ENCODE measurements at regions not wholly inside any gene's neighbourhood (a gene's known extent, or its start where the extent isn't known, plus 50 kb on each side); places are given as distances from the start of the nearest gene placed in this dataset.
"Not testable (repeated sequence)": the region's sequence is repeated elsewhere in the genome, so short reads cannot be mapped to it uniquely, and the experiment has no call there.

- no peaks in the 10 kb centered on the region for H3K9me3 ChIP-seq (ENCODE audit: control insufficient read depth, insufficient read depth, low read length)
- H3K27ac ChIP-seq (ENCODE audit: low read depth, low read length), result peak overlapping the region; percentile 70
- H3K36me3 ChIP-seq (ENCODE audit: control insufficient read depth, insufficient read depth, low read length), result no peaks in the 10 kb centered on the region
- peaks cover 91% of the 10 kb centered on the region for H3K4me1 ChIP-seq (ENCODE audit: control insufficient read depth, insufficient read depth, low read length)
- no peak overlapping the region for H3K9ac ChIP-seq (ENCODE audit: low read depth, low read length)
- no peaks in the 10 kb centered on the region for H3K27me3 ChIP-seq (ENCODE audit: control insufficient read depth, insufficient read depth, low read length)
- H3K4me3 ChIP-seq (ENCODE audit: low read depth, low read length), result 0 out of 2 replicates have a peak overlapping the region, but pooled peaks have one; percentile 18
Measured at GRCh38 chr9:110125207-110125751, 82.7 kb downstream of the C9orf152 start.

DNA sequence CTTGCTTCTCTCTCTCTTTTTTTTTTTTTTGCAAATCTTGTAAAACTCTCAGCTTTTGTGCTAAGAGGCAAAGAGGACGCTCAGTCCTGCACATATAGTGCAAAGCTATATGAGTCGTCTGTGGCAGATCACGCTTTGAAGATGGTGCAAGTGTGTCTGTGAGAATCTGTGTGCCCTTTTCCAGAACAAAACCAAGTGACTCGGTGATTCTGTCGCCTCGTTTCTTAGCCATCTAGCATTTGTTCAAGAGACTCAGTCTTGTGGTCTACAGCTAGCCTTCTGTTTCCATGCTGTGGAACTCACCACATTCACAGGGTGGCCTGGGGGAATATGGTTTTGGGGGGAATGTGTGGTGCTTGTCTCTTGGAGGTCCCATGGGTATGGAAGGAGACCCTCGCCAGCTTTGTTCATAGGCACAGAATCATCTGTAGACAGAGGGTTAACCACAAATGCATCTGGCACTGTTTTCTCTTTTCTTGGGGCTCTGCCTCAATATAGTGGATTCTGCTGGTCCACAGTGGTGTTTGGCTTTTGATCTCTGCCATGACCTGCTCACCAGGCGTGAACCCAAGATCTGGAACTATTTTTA lies 82.1 kb downstream of the C9orf152 start:
- Histone ChIP-seq H3K4me3 (ENCODE audit: low read depth, low read length) (0 out of 2 replicates have a peak overlapping the region, but pooled peaks have one; percentile 18), H3K27ac (ENCODE audit: low read depth, low read length) (peak overlapping the region; percentile 70), H3K36me3 (ENCODE audit: control insufficient read depth, insufficient read depth, low read length) (no peaks in the 10 kb centered on the region), H3K27me3 (ENCODE audit: control insufficient read depth, insufficient read depth, low read length) (no peaks in the 10 kb centered on the region), H3K9ac (ENCODE audit: low read depth, low read length) (no peak overlapping the region), H3K4me1 (ENCODE audit: control insufficient read depth, insufficient read depth, low read length) (peaks cover 96% of the 10 kb centered on the region), H3K9me3 (ENCODE audit: control insufficient read depth, insufficient read depth, low read length) (no peaks in the 10 kb centered on the region)

- Histone ChIP-seq H3K36me3 (ENCODE audit: control insufficient read depth, insufficient read depth, low read length) (no peaks in the 10 kb centered on the region), H3K4me1 (ENCODE audit: control insufficient read depth, insufficient read depth, low read length) (peaks cover 96% of the 10 kb centered on the region), H3K27ac (ENCODE audit: low read depth, low read length) (no peak overlapping the region), H3K9me3 (ENCODE audit: control insufficient read depth, insufficient read depth, low read length) (no peaks in the 10 kb centered on the region), H3K9ac (ENCODE audit: low read depth, low read length) (no peak overlapping the region), H3K4me3 (ENCODE audit: low read depth, low read length) (no peak overlapping the region), H3K27me3 (ENCODE audit: control insufficient read depth, insufficient read depth, low read length) (no peaks in the 10 kb centered on the region)
Measured at GRCh38 chr9:110126499-110126941, 81.4 kb downstream of the C9orf152 start.

DNA sequence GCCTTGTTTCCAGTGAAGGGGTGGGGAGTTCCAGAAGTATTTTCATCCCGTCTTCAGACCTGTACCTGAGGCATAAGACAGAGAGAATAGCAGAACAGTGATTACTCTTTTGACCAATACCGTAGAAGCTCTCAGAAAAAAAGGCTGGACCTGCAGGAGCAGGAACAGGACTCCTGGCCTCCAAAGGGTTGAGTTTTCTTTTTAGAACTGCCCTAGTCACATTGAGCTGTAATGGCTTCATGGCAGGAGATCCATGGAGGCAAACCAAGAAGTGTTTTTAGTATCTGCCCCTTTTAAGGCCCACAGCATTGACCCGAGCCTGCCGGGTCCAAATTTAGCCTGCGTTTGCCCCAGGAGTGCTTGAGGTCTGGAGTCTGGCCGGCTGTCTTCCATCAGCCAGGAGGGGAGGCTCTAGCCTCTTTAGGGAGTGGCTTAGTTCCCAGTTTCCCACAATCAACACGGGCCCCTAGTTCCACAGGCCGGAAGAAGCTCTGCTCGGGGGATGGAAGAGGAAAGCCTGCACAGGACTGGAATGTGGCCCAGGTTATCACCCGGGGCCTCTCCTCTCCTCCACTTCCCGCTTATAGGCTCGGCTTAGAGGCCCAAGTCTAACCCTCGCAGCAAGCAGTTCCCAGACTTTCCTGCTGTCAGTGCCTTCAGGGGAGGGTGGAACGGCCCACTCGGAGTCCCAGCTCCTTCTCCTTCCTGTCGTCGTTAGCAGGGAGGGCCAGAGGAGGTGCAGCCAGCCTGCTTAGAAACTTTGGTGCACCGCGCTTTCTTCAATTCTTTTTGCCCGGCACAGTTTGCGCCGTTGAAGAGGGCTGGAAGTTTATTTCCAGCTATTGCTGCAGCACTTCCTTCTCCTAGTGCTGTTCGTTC lies 80.7 kb downstream of the C9orf152 start:
- Histone ChIP-seq H3K4me1 (ENCODE audit: control insufficient read depth, insufficient read depth, low read length) (peaks cover 96% of the 10 kb centered on the region), H3K27me3 (ENCODE audit: control insufficient read depth, insufficient read depth, low read length) (no peaks in the 10 kb centered on the region), H3K36me3 (ENCODE audit: control insufficient read depth, insufficient read depth, low read length) (no peaks in the 10 kb centered on the region), H3K9ac (ENCODE audit: low read depth, low read length) (no peak overlapping the region), H3K9me3 (ENCODE audit: control insufficient read depth, insufficient read depth, low read length) (no peaks in the 10 kb centered on the region), H3K27ac (ENCODE audit: low read depth, low read length) (peak overlapping the region; percentile 32), H3K4me3 (ENCODE audit: low read depth, low read length) (no peak overlapping the region)

DNA sequence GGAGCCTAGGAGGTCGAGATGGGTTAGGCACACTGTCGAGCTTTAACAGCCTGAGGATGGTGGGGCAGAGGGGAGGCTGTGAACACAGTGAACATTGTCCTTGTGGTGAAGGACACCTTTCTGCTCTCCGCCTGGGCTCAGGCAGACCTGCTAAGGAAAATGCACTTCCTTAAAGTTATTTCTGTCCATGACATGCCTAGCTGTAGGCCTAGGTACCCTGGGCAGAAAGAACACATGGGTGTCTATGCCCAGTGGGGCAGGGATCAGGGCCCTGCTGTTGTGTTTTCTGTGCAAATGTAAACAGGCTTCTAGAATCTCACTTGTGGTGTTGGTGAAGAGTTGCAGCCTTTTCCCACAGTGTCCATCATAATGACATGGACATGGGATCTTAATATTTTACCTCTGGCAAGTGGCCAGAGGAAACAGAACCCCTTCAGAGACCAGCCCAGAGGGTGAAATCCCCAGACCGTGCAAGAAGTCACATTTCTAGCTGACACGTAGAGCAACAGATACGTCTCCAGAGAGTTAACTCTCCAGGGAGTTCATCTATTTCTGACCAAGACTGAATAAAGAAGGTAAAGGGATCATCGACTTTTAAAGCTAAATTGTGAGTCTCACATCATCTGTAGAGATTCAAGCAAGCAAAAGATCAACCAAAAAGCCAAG lies 79.2 kb downstream of the C9orf152 start:
- Histone ChIP-seq H3K27ac (ENCODE audit: low read depth, low read length) (no peak overlapping the region), H3K4me3 (ENCODE audit: low read depth, low read length) (no peak overlapping the region)

DNA sequence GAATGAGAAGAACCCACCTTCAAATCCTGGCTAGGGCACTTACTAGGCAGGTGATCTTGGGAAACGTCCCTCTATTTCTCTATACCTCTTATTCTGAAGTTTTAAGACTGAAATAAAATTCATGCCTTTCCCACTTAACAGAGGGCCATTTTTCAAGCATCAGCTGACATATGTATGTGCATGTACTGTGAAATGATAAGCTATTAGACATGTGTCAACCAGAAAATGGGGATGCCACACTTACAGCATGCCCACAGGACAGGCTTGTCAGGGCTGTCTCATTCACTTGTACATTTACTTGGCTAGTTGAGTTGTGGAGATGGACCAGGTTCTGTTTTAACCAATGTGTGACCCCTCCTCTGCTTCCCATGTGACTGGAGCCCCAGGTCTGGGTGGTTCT lies 78.5 kb downstream of the C9orf152 start:
- H3K36me3 ChIP-seq (ENCODE audit: control insufficient read depth, insufficient read depth, low read length), result no peaks in the 10 kb centered on the region
- no peak overlapping the region for H3K4me3 ChIP-seq (ENCODE audit: low read depth, low read length)
- no peak overlapping the region for H3K27ac ChIP-seq (ENCODE audit: low read depth, low read length)
- H3K9me3 ChIP-seq (ENCODE audit: control insufficient read depth, insufficient read depth, low read length), result no peaks in the 10 kb centered on the region
- no peak overlapping the region for H3K9ac ChIP-seq (ENCODE audit: low read depth, low read length)
- peaks cover 87% of the 10 kb centered on the region for H3K4me1 ChIP-seq (ENCODE audit: control insufficient read depth, insufficient read depth, low read length)
- H3K27me3 ChIP-seq (ENCODE audit: control insufficient read depth, insufficient read depth, low read length), result no peaks in the 10 kb centered on the region

More for the DNA sequence above, 79.2 kb downstream of the C9orf152 start:
- peaks cover 92% of the 10 kb centered on the region for H3K4me1 ChIP-seq (ENCODE audit: control insufficient read depth, insufficient read depth, low read length)
- H3K36me3 ChIP-seq (ENCODE audit: control insufficient read depth, insufficient read depth, low read length), result no peaks in the 10 kb centered on the region
- H3K27me3 ChIP-seq (ENCODE audit: control insufficient read depth, insufficient read depth, low read length), result no peaks in the 10 kb centered on the region
- no peaks in the 10 kb centered on the region for H3K9me3 ChIP-seq (ENCODE audit: control insufficient read depth, insufficient read depth, low read length)
- H3K9ac ChIP-seq (ENCODE audit: low read depth, low read length), result no peak overlapping the region

DNA sequence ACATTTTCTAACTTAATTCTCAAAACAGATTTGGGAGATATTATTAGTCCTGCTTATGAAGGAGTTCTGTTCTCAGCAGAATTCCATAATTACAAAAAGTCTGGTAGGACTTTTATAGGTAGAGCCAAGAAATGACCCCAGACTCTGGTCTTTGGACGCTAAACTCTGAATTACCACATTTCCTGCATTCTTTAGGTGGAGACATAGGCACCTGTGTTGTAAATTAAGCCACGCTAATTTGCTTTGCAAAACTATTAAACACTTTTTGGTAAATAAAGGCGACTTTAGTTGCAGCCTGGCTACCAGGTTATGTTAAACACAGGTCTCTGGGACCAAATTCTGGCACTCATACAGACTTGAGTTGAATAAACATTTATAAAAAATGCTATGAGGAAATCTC lies 77.7 kb downstream of the C9orf152 start:
- peaks cover 79% of the 10 kb centered on the region for H3K4me1 ChIP-seq (ENCODE audit: control insufficient read depth, insufficient read depth, low read length)
- no peaks in the 10 kb centered on the region for H3K9me3 ChIP-seq (ENCODE audit: control insufficient read depth, insufficient read depth, low read length)
- H3K27ac ChIP-seq (ENCODE audit: low read depth, low read length), result peak overlapping the region; percentile 78
- H3K9ac ChIP-seq (ENCODE audit: low read depth, low read length), result no peak overlapping the region
- peak overlapping the region; percentile 5; the same call in 1 of the 2 replicates for H3K4me3 ChIP-seq (ENCODE audit: low read depth, low read length)
- H3K36me3 ChIP-seq (ENCODE audit: control insufficient read depth, insufficient read depth, low read length), result no peaks in the 10 kb centered on the region
- H3K27me3 ChIP-seq (ENCODE audit: control insufficient read depth, insufficient read depth, low read length), result no peaks in the 10 kb centered on the region

- Histone ChIP-seq H3K4me3 (ENCODE audit: low read depth, low read length) (0 out of 2 replicates have a peak overlapping the region, but pooled peaks have one; percentile 19), H3K27me3 (ENCODE audit: control insufficient read depth, insufficient read depth, low read length) (no peaks in the 10 kb centered on the region), H3K9me3 (ENCODE audit: control insufficient read depth, insufficient read depth, low read length) (no peaks in the 10 kb centered on the region), H3K27ac (ENCODE audit: low read depth, low read length) (peak overlapping the region; percentile 78), H3K4me1 (ENCODE audit: control insufficient read depth, insufficient read depth, low read length) (peaks cover 72% of the 10 kb centered on the region), H3K9ac (ENCODE audit: low read depth, low read length) (peak overlapping the region; percentile 15; the same call in 1 of the 2 replicates), H3K36me3 (ENCODE audit: control insufficient read depth, insufficient read depth, low read length) (0 out of 2 replicates have a peak, but pooled peaks cover 1% of the 10 kb centered on the region)
Measured at GRCh38 chr9:110130791-110131416, 77.1 kb downstream of the C9orf152 start.

DNA sequence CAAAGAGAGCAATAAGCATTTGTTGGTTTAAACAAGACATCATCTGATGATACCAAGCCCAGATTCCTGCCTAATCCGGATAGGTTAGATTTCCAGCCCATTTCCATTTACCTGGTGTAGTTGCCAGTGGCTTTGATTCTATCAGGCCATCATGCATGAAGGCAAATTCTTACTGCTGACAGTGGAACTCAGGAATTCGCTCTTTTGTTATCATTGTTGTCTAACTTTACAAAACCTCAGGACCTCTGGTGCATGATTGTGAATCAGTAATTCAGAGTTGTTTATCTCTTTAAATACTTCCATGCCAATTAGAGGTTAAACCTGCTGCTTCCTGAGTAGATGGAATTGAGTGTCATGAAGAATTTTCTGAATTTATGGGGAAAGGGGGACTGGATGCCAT lies 76.5 kb downstream of the C9orf152 start:
- H3K27ac ChIP-seq (ENCODE audit: low read depth, low read length), result peak overlapping the region; percentile 78
- H3K4me1 ChIP-seq (ENCODE audit: control insufficient read depth, insufficient read depth, low read length), result peaks cover 66% of the 10 kb centered on the region

DNA sequence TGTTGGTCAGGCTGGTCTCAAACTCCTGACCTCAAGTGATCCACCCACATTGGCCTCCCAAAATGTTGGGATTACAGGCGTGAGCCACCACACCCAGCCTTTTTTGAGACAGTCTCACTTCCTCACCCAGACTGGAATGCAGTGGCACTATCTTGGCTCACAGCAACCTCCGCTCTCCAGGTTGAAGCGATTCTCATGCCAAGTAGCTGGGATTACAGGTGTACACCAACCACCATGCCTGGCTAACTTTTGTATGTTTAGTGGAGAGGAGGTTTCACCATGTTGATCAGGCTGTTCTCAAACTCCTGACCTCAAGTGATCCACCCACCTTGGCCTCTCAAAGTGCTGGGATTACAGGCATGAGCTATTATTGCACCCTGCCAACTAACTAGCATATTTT lies 75.4 kb downstream of the C9orf152 start:
- not testable (repeated sequence) for H3K9me3 ChIP-seq (ENCODE audit: control insufficient read depth, insufficient read depth, low read length); H3K27ac ChIP-seq (ENCODE audit: low read depth, low read length); H3K27me3 ChIP-seq (ENCODE audit: control insufficient read depth, insufficient read depth, low read length); H3K4me3 ChIP-seq (ENCODE audit: low read depth, low read length); H3K9ac ChIP-seq (ENCODE audit: low read depth, low read length)
- H3K4me1 ChIP-seq (ENCODE audit: control insufficient read depth, insufficient read depth, low read length), result peaks cover 56% of the 10 kb centered on the region
- peaks cover 17% of the 10 kb centered on the region for H3K36me3 ChIP-seq (ENCODE audit: control insufficient read depth, insufficient read depth, low read length)

More for the DNA sequence above, 76.5 kb downstream of the C9orf152 start:
- peaks cover 7% of the 10 kb centered on the region for H3K36me3 ChIP-seq (ENCODE audit: control insufficient read depth, insufficient read depth, low read length)
- H3K27me3 ChIP-seq (ENCODE audit: control insufficient read depth, insufficient read depth, low read length), result no peaks in the 10 kb centered on the region
- 0 out of 2 replicates have a peak overlapping the region, but pooled peaks have one; percentile 19 for H3K4me3 ChIP-seq (ENCODE audit: low read depth, low read length)
- no peaks in the 10 kb centered on the region for H3K9me3 ChIP-seq (ENCODE audit: control insufficient read depth, insufficient read depth, low read length)
- peak overlapping the region; percentile 15; the same call in 1 of the 2 replicates for H3K9ac ChIP-seq (ENCODE audit: low read depth, low read length)

Measured in HUES48 (cell line).